HG02571 (cell line): ENCODE measurements at regions not wholly inside any gene's neighbourhood (a gene's known extent, or its start where the extent isn't known, plus 50 kb on each side); places are given as distances from the start of the nearest gene placed in this dataset.
"Not testable (repeated sequence)": the region's sequence is repeated elsewhere in the genome, so short reads cannot be mapped to it uniquely, and the experiment has no call there.

Experiments used
- ATAC-seq: cut with Tn5 transposase; IDR thresholded peaks from one replicate; pipeline ENCODE4 v1.9.1; 2021; ENCODE audit warnings: mild to moderate bottlenecking, moderate library complexity; ENCODE audit not compliant: unreplicated experiment

DNA sequence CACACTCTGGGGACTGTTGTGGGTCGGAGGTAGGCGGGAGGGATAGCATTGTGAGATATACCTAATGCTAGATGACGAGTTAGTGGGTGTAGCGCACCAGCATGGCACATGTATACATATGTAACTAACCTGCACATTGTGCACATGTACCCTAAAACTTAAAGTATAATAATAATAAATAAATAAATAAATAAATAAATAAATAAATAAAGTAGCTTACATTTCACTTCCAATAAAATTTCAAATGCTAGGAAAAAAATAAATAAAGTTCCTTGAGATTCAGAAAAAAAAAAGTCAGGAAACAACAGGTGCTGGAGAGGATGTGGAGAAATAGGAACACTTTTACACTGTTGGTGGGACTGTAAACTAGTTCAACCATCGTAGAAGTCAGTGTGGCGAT lies 353.5 kb upstream of the UBE2E2 start:
- not testable (repeated sequence) for ATAC-seq

DNA sequence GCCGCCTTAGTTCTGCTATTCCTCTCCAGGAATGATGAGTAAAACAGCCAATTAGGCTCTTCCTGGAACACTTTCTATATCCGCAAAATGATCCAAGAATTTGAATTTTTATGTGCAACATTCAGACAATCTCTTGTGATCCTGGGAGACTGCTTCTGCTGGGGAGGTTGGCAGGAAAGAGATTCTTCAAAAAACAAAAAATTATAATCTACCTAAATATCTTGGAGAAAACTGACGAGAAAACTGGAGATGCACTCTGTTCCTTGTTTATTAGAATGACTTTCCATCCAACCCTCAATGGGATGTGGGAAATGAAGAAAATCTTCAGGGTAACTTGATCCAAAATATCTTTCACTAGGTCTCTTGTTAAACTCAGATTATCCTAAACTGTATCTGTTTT lies 346.3 kb upstream of the UBE2E2 start:
- no peak for ATAC-seq

DNA sequence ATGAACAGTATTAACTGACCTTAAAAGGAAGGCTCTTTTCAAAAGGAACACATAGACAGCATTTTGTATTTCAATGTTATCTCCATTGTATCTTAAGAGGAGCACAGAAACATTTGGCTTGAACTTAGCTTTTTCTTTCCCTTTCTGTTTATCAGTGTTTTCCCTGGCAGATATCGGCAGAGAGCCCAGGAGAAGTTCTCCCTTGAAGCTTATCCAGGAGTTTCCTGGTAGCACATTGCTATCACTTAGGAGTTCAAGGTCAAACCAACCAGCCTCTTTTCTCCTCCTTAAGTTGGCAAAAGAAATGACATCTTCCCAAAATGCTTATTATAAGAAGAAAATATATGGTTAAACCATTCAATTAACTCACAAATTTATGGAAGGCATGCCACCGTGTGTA lies 344.6 kb upstream of the UBE2E2 start:
- no peak for ATAC-seq

GRCh38 chr3:22859618-22860017 lies 343.5 kb upstream of the UBE2E2 start:
- no peak for ATAC-seq

- no peak for ATAC-seq
Measured at GRCh38 chr3:22861426-22861825, 341.7 kb upstream of the UBE2E2 start.

- no peak for ATAC-seq
Measured at GRCh38 chr3:22862111-22862510, 341.0 kb upstream of the UBE2E2 start.

DNA sequence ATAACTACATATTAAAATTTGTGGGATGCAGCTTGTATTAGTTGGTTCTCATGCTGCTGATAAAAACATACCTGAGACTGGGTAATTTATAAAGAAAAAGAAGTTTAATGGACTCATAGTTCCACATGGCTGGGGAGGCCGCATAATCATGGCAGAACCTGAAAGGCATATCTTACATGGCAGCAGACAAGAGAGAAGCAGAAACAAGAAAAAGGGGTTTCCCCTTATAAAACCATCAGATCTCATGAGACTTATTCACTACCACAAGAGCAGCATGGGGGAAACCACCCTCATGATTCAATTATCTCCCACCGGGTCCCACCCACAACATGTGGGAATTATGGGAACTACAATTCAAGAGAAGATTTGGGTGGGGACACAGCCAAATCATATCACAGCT lies 320.3 kb upstream of the UBE2E2 start:
- ATAC-seq, result not testable (repeated sequence)

DNA sequence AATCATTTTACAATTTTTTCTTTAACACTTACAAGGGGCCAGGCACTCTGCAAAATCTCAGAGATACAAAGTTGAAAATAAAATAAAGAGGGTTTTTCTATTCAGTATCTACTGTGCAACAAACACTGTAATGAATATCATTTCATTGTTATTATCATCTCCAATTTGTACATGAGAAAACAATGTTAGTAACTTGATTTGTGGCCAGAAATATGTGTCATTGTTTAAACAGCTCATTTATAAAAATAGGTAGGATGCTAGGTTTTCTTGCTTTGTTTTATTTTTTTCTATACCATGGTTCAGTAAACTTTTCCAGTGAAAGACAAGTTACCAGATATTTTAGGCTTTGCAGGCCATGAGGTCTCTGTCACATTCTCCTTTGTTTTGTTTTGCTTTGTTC lies 318.1 kb upstream of the UBE2E2 start:
- no peak for ATAC-seq

DNA sequence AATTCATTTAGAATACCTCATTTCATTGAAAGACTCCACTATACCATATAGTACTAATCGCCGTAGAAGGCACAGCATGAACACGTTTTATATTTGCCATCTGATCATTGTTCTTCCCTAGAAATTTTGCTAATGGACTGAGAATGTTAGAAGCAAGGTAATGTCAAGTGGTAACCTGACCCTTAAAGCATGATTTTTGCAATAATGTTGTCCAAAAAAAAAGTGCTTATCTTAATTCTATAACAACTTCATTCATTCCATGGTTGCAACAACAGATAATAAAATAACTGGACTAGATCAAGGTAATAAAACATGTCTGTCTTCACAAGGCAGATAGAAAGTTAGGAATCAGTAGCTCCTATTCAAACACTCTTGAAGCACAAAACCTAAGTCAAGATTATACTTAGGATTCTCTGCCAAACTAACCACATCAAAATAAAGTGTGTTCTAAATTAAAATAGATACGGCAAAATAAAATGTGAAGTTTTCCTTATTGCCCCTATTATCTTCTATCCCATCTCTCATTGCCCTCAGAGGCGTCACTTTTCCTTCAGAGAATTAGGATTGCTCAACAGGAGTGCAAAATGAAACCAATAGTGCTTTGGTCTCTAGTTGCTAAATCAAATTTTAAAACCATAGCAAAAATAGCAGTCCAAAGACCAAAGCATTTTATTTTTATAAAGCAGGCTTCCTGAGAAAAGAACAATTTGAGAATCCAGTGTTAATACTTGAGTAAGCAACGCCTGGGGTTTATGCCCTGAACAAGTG lies 317.4 kb upstream of the UBE2E2 start:
- no peak for ATAC-seq

DNA sequence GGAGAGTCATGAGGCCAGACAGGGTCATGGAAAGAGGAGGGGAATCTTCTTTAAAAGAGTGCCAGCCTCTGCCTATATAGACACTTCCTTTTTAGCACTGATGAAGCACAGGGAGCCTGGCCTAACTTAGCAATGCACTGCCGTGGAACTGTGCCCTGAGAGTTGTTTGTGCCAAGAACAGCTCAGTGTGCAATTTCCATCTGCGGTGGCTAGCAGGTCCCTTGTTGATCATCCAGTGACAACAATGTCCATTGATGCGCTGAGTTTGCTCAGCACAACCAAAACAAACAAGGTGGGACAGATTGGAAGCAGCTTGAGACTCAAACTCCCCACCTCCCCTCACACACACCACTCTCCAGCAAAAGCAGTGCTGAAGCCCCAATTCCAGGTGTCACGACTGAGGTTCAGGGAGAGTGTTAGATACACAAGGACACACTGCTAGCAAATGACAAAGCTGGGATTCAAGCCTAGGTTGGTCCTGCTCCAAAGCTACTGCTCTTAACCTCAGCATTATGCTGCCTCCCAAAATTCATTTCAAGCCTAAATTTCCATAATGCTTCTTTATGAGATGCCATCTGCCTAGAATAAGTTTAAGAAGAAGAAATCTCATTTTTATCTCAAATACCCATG lies 316.6 kb upstream of the UBE2E2 start:
- no peak for ATAC-seq

GRCh38 chr3:22887664-22888291 lies 315.3 kb upstream of the UBE2E2 start:
- no peak for ATAC-seq

GRCh38 chr3:22893101-22893500 lies 310.0 kb upstream of the UBE2E2 start:
- no peak for ATAC-seq

DNA sequence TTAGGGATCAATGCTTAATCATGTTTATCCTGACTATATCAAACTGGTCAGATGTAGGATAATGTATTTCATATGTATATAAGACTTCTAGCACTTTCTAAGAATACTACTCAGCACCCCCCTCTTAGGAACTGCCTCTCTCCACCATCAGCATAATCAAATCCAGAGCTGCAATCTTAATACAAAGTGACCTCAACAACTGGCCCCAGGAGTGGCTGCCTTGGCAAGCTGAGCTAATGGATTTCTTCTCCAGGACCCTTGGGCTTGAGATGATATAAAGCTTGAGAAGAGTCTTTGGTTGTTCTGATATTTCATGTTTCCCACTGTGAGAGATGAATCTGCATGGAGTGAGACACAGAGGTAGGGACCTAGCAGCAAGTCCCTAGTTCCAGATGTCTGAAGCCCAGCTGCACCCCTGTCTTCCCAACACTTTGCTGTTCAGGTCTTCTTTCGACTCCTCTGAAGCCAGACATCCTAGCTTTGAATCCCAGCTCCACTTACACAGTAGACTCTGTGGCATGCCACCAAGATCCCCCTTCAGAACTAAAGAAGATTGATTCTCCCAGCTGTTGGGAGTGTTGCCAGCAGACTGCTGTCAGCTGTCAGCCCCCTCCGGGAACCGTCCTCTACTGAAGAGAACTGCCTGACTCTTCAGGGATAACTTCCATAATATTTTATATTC lies 309.3 kb upstream of the UBE2E2 start:
- ATAC-seq, result no peak

- no peak for ATAC-seq
Measured at GRCh38 chr3:22894865-22895264, 308.3 kb upstream of the UBE2E2 start.

DNA sequence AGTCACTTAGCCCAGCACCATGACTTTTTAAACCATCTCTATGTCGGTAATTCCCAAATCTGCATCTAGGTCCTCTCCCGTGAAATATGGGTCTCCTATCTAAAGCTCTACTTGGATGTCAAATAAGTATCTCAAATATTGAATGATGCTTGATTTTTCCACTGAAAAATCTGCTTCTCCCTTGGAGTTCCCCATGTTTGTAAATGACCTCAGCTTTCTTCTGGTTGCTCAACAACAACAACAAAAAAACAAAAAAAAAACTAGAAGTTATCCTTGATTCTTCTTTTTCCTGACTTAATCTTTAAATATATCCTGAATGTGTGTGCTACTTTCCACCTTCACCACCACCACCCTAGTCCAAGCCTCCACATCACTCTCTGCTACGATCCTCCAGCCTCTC lies 307.5 kb upstream of the UBE2E2 start:
- no peak for ATAC-seq

DNA sequence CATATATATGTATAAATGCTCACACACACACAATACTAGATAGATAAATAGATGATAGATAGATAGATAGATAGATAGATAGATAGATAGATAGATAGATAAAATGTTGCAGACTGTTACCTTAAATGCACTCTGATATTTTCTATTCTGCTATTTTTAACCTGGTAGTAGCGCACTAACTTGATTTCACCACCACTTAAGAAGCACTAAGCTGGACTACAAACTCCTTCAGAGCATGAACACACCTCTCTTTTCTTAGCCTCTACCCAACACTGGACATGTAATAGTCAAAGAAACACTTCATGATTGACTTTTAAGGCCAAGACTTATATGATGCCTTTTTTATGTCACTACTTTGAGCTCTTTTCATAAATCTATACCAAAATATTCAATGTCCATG lies 304.6 kb upstream of the UBE2E2 start:
- ATAC-seq, result no peak

DNA sequence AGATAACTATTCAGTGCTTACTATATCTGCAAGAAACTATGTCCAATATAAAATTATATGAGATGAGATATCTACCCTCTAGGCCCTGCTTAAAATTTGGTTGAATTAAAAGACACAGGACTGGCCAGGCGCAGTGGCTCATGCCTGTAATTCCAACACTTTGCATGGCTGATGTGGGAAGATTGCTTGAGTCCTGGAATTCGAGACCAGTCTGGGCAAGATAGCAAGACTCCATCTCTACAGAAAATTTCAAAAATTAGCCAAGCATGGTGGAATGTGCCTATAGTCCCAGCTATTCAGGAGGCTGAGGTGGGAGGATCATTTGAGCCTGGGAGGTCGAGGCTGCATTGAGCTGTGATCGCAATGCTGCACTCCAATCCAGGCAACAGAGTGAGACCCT lies 303.7 kb upstream of the UBE2E2 start:
- ATAC-seq, result no peak

GRCh38 chr3:22900296-22900695 lies 302.8 kb upstream of the UBE2E2 start:
- no peak for ATAC-seq

DNA sequence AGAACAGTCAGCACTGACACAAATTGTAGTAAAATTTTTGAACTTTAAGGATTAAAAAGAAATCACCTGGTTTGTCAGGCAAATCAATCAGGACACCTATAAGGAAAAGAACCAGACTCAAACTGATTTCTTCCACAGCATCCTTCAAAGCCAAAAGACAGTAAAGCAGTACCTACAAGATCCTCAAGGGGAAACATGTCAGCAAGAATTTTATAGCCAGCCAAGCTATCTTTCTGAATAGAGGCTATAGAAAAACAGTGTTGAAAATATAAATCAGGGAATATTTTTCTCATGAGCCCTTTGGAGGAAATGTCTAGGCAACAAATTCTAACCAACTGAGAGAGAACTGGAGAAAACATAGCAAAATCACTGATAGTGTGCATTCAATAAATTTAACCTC lies 301.4 kb upstream of the UBE2E2 start:
- no peak for ATAC-seq

DNA sequence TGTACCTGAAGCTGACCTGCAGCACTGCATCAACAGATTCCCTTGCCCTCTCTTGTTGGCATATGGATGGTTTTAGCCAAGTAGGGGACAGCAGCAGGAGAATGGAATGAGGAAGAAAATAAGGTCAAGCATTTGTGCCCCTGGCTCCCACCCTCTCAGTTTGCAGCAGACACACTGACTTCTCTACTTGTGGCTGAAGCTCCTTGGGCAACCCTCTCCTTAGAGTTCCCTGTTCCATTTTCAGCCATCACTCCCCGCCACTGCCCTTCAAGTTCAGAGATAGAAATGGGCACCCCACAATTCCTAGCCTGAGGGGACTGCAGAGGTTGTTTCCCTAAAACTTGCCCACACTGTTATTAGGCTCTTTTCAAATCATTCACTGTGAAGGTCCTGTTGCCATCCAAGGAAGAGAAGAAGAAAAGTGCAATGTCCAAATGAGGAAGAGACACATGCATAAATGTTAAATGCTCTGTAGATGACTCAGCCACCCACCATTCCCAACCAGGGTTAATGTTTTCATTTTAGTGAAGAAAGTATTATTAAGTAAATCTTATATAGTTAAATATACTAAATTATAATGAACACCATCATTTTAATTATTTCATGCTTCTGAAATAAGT lies 295.9 kb upstream of the UBE2E2 start:
- ATAC-seq, result no peak

- no peak for ATAC-seq
Measured at GRCh38 chr3:22907796-22908195, 295.3 kb upstream of the UBE2E2 start.
